ENCODE measurements at regions not wholly inside any gene's neighbourhood (a gene's known extent, or its start where the extent isn't known, plus 50 kb on each side); places are given as distances from the start of the nearest gene placed in this dataset.

DNA sequence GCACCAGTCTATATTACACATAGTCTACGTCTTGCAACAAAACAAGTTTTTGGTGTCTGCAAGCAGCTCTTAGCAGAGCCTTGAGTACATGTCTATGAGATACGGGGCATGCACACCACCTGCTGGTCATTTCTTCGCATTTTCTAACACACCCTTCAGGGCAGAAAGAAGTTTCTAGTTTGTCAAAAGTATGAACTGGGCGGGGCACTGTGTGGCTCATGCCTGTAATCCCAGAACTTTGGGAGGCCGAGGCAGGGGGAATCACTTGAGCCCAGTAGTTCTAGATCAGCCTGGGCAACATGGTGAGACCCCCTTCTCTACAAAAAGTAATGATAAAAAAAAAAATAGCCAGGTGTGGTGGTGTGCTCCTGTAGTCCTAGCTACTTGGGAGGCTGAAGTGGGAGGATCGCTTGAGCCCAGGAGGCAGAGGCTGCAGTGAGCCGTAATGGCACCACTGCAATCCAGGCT, 64.2 kb upstream of the ARL8B start:
- TF ChIP-seq, protein P1, sequence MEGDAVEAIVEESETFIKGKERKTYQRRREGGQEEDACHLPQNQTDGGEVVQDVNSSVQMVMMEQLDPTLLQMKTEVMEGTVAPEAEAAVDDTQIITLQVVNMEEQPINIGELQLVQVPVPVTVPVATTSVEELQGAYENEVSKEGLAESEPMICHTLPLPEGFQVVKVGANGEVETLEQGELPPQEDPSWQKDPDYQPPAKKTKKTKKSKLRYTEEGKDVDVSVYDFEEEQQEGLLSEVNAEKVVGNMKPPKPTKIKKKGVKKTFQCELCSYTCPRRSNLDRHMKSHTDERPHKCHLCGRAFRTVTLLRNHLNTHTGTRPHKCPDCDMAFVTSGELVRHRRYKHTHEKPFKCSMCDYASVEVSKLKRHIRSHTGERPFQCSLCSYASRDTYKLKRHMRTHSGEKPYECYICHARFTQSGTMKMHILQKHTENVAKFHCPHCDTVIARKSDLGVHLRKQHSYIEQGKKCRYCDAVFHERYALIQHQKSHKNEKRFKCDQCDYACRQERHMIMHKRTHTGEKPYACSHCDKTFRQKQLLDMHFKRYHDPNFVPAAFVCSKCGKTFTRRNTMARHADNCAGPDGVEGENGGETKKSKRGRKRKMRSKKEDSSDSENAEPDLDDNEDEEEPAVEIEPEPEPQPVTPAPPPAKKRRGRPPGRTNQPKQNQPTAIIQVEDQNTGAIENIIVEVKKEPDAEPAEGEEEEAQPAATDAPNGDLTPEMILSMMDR (IDR thresholded peaks at IDR 0.05; ENCODE audit: low read depth, low read length): peak; percentile 69
- no peaks in the 10 kb centered on the region for H3K9me3 ChIP-seq (ENCODE audit: low read depth)
- H3K36me3 ChIP-seq: no peaks in the 10 kb centered on the region
- H3K4me1 ChIP-seq (ENCODE audit: low read depth): no peaks in the 10 kb centered on the region
- no peak overlapping the region for H3K27ac ChIP-seq
- DNase-seq (ENCODE audit: low read depth in 1 of 2, low spot score in 1 of 2): peak; percentile 75 to 90
- no peaks in the 10 kb centered on the region for H3K27me3 ChIP-seq
- H3K4me3 ChIP-seq: no peak overlapping the region

DNA sequence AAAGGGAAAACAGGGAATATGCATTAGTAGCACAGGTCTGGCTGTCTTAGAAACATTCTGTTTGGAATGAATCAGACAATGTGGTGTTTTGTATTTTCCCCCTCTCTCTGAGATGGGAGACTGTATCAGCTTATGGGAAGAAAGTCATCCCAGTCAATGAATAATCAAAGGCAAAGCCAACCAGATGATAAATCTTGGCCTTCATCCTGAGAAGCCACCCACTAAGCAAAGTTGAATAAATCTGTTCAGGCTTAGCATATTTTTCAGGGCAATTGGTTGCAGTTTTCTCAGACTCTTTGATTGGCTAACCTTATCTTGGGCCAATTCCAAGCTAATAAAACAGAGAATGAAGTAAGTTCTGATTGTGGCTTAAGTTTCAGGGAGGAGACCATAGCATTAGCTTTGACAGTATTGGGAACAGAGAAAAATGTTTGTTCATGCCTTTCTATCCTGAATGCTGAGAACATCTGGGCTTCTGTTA, 63.6 kb upstream of the ARL8B start:
- H3K4me3 ChIP-seq: no peak overlapping the region
- TF ChIP-seq, protein P1 (IDR thresholded peaks at IDR 0.05; ENCODE audit: low read depth, low read length): no peak
- DNase-seq (ENCODE audit: low read depth in 1 of 2, low spot score in 1 of 2): peak in 1 of 2 donors; percentile 39
- no peaks in the 10 kb centered on the region for H3K9me3 ChIP-seq (ENCODE audit: low read depth)
- H3K4me1 ChIP-seq (ENCODE audit: low read depth): no peaks in the 10 kb centered on the region
- H3K27me3 ChIP-seq: no peaks in the 10 kb centered on the region
- H3K36me3 ChIP-seq: no peaks in the 10 kb centered on the region
- no peak overlapping the region for H3K27ac ChIP-seq

DNA sequence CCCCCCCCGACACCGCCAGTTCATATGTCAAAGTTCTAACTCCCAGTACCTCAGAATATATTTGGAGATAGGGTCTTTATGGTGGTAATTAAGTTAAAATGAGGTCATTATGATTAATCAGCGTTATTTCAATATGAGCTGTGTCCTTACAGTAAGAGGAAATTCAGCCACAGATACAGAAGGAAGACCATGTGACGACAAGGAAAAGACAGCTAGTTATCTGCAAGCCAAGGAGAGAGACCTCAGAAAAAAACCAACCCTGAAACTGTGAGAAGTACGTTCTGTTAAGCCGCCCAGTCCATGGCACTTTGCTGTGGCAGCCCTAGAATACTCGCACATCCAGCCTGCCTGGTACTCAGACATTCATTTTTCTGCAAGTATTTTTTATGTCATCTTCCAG, 62.3 kb upstream of the ARL8B start:
- Histone ChIP-seq H3K27ac (no peak overlapping the region), H3K4me1 (ENCODE audit: low read depth) (no peaks in the 10 kb centered on the region), H3K27me3 (no peaks in the 10 kb centered on the region), H3K36me3 (no peaks in the 10 kb centered on the region), H3K4me3 (no peak overlapping the region), H3K9me3 (ENCODE audit: low read depth) (no peaks in the 10 kb centered on the region)
- DNase-seq (ENCODE audit: low read depth in 1 of 2, low spot score in 1 of 2): no peak
- TF ChIP-seq, protein P1 (IDR thresholded peaks at IDR 0.05; ENCODE audit: low read depth, low read length): no peak

GRCh38 chr3:5061218-5061569, 60.9 kb upstream of the ARL8B start:
- Histone ChIP-seq H3K4me3 (no peak overlapping the region), H3K9me3 (ENCODE audit: low read depth) (no peaks in the 10 kb centered on the region), H3K27ac (no peak overlapping the region), H3K4me1 (ENCODE audit: low read depth) (no peaks in the 10 kb centered on the region), H3K36me3 (no peaks in the 10 kb centered on the region), H3K27me3 (no peaks in the 10 kb centered on the region)
- no peak for DNase-seq (ENCODE audit: low read depth in 1 of 2, low spot score in 1 of 2)
- TF ChIP-seq, protein P1 (IDR thresholded peaks at IDR 0.05; ENCODE audit: low read depth, low read length): no peak

DNA sequence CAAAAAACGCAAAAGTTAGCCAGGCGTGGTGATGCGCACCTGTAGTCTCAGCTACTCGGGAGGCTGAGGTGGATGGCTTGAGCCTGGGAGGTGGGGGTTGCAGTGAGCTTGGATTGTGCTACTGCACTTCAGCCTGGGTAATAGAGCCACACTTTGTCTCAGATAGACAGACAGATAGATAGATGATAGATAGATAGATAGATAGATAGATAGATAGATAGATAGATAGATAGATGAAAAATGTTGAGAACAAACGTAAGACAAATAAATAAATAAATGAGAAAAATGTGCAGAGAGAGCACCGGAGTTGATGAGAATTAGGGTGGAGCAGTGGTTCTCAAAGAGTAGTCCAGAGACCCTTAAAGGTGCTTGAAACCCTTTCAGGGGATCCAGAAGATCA, 58.4 kb upstream of the ARL8B start:
- H3K9me3 ChIP-seq (ENCODE audit: low read depth): no peaks in the 10 kb centered on the region
- no peaks in the 10 kb centered on the region for H3K4me1 ChIP-seq (ENCODE audit: low read depth)
- no peaks in the 10 kb centered on the region for H3K27me3 ChIP-seq
- TF ChIP-seq, protein P1 (IDR thresholded peaks at IDR 0.05; ENCODE audit: low read depth, low read length): no peak
- H3K36me3 ChIP-seq: no peaks in the 10 kb centered on the region
- no peak overlapping the region for H3K27ac ChIP-seq
- no peak for DNase-seq (ENCODE audit: low read depth in 1 of 2, low spot score in 1 of 2)
- no peak overlapping the region for H3K4me3 ChIP-seq
